Right lobe of liver (tissue), 4 donors: ENCODE measurements at regions not wholly inside any gene's neighbourhood (a gene's known extent, or its start where the extent isn't known, plus 50 kb on each side); places are given as distances from the start of the nearest gene placed in this dataset.

Experiments used
- POLR2A ChIP-seq: fragments of 450-650 bp; IDR thresholded peaks from one replicate; pipeline ENCODE4 v1.6.1; 2017; ENCODE audit warnings: antibody characterized with exemption, mild to moderate bottlenecking
- TF ChIP-seq, protein P1 (sequence below), 4 donors: fragments of 200-600 bp in 3 of 4; fragments of 450-650 bp in 1 of 4; IDR thresholded peaks; one replicate each; pipeline versions ENCODE4 v1.5.1 to v1.8.0; 2016 to 2022; ENCODE audit warnings: antibody characterized with exemption in 4 of 4, mild to moderate bottlenecking in 2 of 4
- donor health status: DM: no; HTN: no; CAD: no.
- donor health status: DM: no; HTN: no; CAD: no.
- donor health status: DM: no; HTN: yes; CAD: no.

- TF ChIP-seq, protein P1, sequence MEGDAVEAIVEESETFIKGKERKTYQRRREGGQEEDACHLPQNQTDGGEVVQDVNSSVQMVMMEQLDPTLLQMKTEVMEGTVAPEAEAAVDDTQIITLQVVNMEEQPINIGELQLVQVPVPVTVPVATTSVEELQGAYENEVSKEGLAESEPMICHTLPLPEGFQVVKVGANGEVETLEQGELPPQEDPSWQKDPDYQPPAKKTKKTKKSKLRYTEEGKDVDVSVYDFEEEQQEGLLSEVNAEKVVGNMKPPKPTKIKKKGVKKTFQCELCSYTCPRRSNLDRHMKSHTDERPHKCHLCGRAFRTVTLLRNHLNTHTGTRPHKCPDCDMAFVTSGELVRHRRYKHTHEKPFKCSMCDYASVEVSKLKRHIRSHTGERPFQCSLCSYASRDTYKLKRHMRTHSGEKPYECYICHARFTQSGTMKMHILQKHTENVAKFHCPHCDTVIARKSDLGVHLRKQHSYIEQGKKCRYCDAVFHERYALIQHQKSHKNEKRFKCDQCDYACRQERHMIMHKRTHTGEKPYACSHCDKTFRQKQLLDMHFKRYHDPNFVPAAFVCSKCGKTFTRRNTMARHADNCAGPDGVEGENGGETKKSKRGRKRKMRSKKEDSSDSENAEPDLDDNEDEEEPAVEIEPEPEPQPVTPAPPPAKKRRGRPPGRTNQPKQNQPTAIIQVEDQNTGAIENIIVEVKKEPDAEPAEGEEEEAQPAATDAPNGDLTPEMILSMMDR (IDR thresholded peaks at IDR 0.05), result no peak
- TF ChIP-seq POLR2A, result no peak
Measured at GRCh38 chr2:45176390-45176789, 167.1 kb upstream of the SIX2 start.
